ENCODE measurements at regions not wholly inside any gene's neighbourhood (a gene's known extent, or its start where the extent isn't known, plus 50 kb on each side); places are given as distances from the start of the nearest gene placed in this dataset.

DNA sequence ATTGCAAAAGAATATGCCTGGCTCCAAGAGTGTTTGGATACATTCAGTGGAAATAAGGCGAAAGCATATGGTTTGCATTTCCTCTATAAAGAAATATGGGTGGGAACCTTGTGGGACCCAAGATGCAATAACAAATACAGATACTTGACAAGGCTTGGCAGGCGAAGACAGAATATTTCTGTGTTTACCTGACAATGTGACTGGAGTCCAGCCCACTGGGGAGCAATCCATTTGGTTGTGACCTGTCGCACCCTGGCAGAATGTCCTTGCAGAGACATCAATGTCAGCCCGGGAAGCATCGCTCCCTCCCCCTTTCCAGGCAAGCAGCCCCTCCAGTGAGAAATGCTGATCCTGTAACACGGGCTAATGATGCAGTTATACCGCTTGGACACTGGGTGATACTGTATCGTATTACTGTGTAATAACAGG lies 296.6 kb downstream of the MAF start:
- in situ Hi-C loops (cut with HindIII; ENCODE audit: low sequenced_read_pairs): no loop called here

- in situ Hi-C loops (cut with HindIII; ENCODE audit: low sequenced_read_pairs): no loop called here
Measured at GRCh38 chr16:79303206-79303605, 297.3 kb downstream of the MAF start.

DNA sequence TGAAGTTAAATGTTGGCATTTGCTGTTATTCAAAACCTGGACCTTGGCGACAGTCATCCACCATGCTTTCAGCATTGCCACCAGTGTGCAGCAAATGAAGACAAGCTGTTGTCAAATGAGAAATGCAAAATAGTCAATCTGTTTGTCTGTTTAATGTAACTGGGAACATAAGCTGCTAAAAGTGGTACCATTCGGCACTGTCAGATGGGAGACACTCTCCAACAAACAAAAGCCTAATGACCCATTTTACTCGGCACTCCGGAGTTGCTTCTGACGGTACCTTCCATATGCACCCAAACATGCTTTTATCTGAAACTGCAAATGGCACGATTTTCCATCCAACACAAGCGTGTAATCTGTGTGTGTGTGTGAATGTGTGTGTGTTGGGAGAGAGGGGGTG lies 297.8 kb downstream of the MAF start:
- in situ Hi-C loops (cut with HindIII; ENCODE audit: low sequenced_read_pairs): no loop called here

- in situ Hi-C loops (cut with HindIII; ENCODE audit: low sequenced_read_pairs): no loop called here
Measured at GRCh38 chr16:79301051-79301450, 299.5 kb downstream of the MAF start.

- in situ Hi-C loops (cut with HindIII; ENCODE audit: low sequenced_read_pairs): no loop called here
Measured at GRCh38 chr16:79298894-79299799, 301.4 kb downstream of the MAF start.

DNA sequence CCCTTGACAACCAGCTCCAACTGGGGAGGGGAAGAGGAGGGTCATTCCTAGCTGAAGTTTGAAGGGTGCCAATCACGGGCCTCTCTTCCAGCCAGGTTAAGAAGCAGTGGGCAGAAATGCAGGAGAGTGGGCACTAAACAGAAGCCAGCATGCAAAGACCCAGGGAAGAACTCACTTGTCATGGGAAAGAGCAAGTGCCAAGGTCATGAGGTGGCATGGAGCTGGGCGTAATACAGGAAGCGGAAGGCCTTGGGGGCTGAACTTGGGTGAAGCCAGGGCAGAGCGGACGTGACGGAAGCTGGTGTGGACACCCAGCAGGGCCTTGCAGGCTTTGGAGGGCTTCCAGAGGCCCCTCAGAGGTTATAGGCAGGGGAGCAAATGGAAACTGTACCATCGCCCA lies 302.1 kb downstream of the MAF start:
- in situ Hi-C loops (cut with HindIII; ENCODE audit: low sequenced_read_pairs): no loop called here

GRCh38 chr16:79297805-79298204 lies 302.7 kb downstream of the MAF start:
- in situ Hi-C loops (cut with HindIII; ENCODE audit: low sequenced_read_pairs): no loop called here

GRCh38 chr16:79297296-79297695 lies 303.2 kb downstream of the MAF start:
- in situ Hi-C loops (cut with HindIII; ENCODE audit: low sequenced_read_pairs): no loop called here

DNA sequence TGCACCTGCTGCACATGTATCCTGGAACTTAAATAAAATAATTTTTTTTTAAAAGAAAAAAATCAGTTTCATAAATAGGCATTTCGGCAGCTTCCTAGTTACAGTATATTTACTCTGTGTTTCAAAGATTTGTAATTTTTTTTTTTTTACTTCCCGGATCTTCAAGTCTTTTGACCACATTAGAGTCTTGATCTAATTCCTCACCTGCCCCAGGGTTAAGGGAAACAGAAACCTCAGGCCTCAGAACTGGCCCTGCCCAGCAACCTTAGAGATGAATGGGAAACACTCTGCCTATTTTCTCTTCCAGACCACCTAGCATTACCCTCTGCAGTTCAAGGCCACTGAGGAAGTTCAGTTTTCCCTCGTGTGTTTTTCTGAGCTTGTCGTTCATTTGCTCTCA lies 304.0 kb downstream of the MAF start:
- in situ Hi-C loops (cut with HindIII; ENCODE audit: low sequenced_read_pairs): no loop called here

DNA sequence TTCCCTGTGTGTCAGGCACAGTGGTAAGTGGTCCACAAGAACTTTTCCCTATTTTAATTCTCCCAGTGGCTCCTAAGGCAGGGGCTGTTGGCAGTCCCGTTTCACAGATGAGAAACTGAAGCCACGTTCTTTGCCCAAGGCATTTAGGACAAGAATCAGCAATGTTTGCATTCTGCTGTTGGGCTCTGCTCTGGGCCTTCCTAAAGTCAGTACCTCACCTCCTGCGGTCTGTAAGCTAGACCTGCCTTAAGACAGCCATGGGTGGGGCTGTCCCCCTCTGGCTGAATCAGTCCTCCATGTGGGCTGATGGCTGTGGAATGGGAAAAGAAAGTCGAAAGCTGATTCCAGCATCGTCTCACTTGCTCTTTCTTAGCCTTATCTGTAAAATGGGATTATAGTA lies 304.8 kb downstream of the MAF start:
- in situ Hi-C loops (cut with HindIII; ENCODE audit: low sequenced_read_pairs): no loop called here

GRCh38 chr16:79295162-79295561 lies 305.4 kb downstream of the MAF start:
- in situ Hi-C loops (cut with HindIII; ENCODE audit: low sequenced_read_pairs): no loop called here

DNA sequence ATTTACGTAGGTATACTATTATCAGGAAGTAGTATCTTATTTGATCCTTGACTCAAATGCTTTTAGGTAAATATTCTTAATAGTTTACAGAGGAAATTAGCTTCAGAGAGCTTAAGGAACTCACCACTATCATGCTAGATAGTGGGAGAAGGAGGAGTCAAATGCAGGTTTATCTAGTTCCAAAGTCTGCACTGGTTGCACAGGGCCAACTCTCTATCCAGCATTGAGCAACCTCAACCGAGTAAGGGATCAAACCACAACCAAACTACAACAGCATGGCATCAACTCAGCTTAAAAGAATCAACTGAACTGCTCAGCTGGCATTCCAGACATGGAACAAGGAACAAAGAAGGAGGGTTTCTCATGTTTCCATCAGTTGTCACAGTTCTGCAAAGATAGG lies 306.0 kb downstream of the MAF start:
- in situ Hi-C loops (cut with HindIII; ENCODE audit: low sequenced_read_pairs): no loop called here

- in situ Hi-C loops (cut with HindIII; ENCODE audit: low sequenced_read_pairs): no loop called here
Measured at GRCh38 chr16:79293836-79294460, 306.6 kb downstream of the MAF start.

DNA sequence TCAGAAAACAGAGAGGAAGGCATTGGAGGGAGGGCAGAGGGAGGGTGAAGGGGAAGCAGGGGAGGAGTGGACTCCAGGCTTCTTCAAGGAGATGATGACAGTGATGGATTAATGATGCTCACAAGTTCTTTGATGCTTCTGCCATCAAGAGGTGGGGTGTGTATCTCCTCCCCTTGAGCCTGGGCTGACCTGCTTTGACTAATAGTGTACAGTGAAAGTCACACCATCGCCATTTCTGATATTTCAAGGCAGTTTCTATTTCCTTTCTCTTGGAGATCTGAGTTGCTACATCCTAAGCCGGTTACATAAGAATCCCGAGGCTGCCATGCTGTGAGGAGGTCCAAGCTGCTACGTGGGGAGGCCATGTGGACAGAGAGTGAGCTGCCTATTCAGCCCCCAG lies 312.5 kb downstream of the MAF start:
- in situ Hi-C loops (cut with HindIII; ENCODE audit: low sequenced_read_pairs): loop anchor here (5.0 kb wide), 1 partner anchor 74 kb away; no protein-coding TSS in a partner anchor

- in situ Hi-C loops (cut with HindIII; ENCODE audit: low sequenced_read_pairs): loop anchor here (5.0 kb wide), 1 partner anchor 75 kb away; no protein-coding TSS in a partner anchor
Measured at GRCh38 chr16:79287424-79287917, 313.1 kb downstream of the MAF start.

- in situ Hi-C loops (cut with HindIII; ENCODE audit: low sequenced_read_pairs): loop anchor here (5.0 kb wide), 1 partner anchor 75 kb away; no protein-coding TSS in a partner anchor
Measured at GRCh38 chr16:79286646-79287423, 313.7 kb downstream of the MAF start.

DNA sequence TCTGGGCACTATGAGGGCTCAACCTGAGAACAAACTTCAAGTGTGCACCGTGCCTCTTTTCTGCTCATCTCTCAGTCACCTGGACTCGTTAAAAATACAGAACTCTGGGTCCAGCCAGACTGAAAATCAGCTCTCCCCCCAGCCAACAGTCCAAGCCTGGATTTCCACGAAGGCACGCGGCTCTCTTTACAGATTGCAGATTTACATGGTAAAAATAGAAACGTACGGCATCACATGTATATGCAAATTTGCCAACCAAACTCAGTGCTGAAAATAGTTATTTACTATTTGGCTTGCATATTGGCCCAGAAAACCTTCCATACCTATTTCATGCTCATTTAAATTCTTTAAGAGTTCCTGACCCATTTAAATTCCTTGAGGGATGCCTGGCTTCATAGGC lies 315.8 kb downstream of the MAF start:
- in situ Hi-C loops (cut with HindIII; ENCODE audit: low sequenced_read_pairs): loop anchor here (5.0 kb wide), 1 partner anchor 78 kb away; no protein-coding TSS in a partner anchor

DNA sequence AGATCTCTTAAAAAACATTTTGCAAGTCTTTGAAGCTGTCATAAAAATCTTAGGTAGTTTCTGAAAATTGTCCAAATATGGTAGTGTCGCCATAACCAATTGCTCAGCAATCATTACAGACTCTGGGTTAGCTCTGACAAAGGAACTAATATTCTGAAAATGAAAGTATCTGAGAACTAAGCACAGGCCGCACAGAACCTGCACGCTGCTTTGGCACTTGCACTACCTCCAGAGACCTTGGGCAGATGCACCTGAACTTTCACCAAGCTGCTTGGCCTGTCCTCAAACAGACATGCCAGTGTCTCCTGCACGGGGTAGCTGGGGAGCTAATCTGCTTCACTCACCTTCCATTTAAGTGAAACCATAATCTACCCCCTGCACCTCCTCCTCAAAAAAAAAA lies 317.0 kb downstream of the MAF start:
- in situ Hi-C loops (cut with HindIII; ENCODE audit: low sequenced_read_pairs): no loop called here

DNA sequence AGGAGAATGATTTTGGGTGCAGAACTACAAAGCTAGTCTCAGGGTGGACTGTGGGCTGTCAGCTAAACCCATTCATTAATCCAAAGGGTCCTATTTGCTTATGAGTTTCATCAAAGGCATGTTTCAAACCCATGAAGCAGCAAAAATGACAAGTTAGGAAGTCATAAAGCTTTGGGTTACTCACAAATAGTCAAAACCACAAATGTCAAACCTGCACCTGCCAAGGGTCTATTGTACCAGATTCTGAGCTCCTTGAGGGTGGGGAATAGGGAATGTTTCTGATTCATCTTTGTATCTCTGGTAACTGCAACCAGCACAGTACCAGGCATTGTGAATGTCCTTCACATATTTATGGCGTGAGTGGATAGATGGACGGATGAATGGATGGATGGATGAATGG lies 317.7 kb downstream of the MAF start:
- in situ Hi-C loops (cut with HindIII; ENCODE audit: low sequenced_read_pairs): no loop called here

DNA sequence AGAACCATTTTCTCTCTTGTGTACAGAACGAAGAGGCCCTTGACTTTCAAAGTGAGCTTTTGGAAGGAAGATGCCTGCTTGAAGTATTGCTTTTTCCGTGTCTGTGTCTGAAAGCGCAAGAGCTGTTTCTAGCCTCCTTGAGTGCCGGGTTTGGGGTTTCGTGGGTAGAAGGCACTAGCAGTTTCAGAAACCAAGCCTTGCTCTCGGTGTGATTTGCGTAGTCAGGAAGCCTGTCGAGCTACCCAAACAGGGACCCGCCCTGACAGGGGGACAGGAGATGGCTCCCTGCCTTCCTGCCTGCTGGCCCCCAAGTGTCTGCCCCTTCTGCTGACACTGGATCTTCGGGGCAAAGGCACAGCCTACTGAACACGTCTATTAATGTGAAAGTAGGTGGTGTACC lies 322.0 kb downstream of the MAF start:
- in situ Hi-C loops (cut with HindIII; ENCODE audit: low sequenced_read_pairs): no loop called here

DNA sequence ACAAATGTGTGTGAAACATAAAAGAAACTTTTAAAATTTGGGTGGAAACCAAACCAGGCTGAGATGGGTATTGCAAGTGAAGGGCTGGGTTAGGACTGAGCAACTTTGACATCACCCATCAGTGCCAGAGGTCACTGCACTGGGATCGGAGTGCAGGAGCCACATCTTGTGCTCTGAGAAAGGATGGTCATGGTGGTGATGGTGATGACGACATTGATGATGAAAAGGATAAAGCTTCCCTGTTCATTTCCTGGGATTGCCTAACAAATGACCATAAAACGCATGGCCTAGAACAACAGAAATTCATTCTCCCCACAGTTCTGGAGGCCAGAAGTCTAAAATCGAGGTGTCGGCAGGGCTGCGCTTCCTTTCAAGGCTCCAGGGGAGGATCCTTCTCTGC lies 324.0 kb downstream of the MAF start:
- in situ Hi-C loops (cut with HindIII; ENCODE audit: low sequenced_read_pairs): no loop called here
